T follicular helper cell (primary cell): ENCODE measurements at regions not wholly inside any gene's neighbourhood (a gene's known extent, or its start where the extent isn't known, plus 50 kb on each side); places are given as distances from the start of the nearest gene placed in this dataset.

Source experiments
- DNase-seq: peaks from one replicate; pipeline ENCODE4 v3.0.0-alpha.2; 2020; ENCODE audit warnings: low read depth

DNA sequence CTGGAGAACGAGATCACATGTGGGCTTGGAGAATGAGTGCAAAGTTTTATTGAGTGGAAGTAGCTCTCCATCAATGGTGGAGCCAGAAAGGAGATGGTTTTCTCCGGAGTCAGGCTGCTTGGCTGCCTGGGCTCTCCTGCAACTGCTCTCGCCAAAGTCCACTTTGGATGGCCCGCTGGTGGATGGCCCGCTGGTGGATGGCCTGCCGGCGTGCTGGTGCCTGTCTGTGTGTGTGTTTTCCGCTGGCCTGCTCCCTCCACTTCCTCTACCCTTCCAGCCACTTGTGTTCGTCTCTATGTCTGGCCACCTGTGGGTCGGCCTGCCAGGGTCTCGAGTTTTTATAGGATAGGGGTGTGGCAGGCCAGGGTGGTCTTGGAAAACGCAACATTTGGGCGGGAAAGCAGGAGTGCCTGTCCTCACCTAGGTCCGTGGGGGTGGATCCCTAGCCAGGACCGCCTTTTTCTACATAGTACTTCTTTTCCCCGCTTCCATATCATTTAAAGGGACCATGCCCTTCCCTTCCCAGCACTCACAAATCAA lies 1292.1 kb upstream of the PIK3C3 start:
- DNase-seq: no peak

DNA sequence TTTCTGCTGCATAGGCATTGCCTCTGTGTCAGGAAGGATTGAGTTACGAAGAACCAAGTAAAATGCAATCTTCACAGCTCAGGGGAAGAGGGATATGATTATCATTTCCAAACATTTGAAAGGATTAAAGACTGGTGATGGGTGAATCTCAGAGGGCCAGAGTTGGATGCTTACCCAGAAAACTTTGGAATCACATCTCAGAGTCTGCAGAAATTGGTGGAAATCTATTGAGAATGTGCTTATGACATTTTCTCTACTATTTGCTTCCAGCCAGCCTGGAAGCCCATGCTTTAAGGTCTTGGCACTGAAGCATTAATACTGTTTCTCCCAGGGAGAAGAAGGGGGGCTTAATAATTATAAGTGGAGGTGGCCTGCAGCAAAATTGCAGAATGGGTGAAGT lies 1301.4 kb upstream of the PIK3C3 start:
- DNase-seq: no peak

DNA sequence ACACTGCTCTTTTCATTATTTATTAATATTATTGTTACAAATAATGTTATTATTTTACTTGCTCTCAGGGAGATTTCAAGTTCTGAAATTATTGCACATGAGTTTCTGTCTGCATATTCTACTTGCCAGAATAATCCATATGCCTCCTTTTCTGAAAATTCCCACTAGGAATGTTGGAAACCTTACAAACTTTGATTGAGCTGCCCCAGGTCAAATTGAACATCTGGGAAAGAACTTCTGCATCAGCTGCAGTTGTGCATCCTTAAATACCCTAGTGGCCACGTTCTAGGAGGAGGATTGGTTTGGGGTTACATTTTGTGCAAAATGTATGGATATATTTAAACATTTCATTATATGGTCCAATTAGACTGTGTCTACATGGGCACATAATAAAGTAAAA lies 1302.7 kb upstream of the PIK3C3 start:
- DNase-seq: no peak

DNA sequence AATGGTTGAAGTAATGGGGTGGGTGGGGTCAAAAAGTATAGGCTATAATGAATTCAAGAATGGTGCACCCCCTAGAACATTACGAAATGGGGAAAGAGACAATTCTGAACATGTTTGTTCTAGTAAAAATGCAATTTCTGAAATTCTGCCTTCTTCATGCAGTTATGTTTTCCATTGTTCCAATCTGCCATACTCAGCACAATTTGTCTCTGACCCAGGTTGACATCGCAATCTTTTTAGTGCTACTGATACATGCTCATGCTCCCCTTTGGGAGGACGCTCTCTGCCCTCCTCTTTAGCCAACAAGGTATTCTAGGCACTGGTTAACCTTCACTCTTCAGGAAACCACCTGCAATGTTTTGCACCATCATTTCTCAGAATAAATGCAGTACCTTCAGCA lies 1303.9 kb upstream of the PIK3C3 start:
- no peak for DNase-seq

DNA sequence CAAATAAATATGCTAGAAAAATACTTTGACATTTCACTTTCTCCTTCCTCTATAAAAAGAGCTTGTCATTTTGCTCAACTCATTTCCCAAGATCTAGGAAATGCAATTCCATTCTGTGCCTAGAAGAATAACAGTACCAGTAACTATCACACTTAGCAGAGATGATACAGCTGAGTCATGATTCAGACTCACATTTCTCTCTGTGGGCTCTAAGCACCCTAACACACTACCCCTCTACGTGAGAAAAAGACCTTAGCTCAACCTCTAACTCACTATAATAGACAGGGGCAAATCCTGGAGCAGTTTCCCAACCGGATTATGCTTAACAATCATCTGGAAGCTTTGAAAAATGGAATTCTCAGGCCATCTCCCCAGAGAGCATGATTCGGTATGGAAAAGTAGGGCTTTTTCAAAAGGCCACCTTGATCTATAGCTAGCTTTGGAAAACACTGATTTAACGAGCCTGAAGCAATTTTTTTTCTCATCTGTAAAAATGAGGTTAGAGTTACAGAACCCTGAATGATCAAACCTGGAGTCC lies 1312.3 kb upstream of the PIK3C3 start:
- no peak for DNase-seq

DNA sequence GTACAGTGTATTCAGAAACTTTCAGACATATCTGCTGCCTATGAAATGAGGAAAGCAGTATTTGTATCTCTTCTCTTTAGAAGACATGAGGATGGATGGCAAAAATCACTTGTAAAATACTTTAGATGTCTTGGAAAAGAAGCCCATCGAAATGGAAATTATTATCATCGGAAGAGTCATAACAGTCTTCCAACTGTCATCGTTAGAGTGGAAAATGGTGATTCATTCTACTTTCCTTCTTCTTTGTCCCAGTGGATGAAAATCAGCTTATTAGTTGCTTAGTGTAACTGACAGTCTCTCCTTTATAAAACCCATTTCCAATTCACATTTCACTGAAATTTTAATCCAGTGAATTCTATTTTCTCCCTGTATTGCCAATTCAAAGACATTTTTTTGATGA lies 1323.7 kb upstream of the PIK3C3 start:
- DNase-seq: no peak

DNA sequence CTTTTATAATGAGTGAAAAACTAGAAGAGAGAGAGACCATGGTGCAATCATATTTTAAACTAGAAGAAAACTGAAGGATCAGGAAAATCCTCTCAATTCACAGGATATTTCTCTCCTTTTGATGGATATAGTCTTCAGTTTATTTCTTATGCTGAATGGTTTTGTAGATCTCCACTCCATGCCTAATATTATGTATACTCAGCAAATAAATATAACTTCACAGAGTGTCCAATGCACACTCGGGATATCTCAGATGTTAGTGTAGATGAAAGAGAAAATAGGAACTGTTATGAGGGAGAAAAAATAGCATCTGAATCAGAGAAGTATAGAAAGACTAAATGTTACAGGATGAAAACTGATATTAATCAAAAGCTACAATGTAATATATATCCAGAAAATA lies 1324.5 kb upstream of the PIK3C3 start:
- DNase-seq: no peak

DNA sequence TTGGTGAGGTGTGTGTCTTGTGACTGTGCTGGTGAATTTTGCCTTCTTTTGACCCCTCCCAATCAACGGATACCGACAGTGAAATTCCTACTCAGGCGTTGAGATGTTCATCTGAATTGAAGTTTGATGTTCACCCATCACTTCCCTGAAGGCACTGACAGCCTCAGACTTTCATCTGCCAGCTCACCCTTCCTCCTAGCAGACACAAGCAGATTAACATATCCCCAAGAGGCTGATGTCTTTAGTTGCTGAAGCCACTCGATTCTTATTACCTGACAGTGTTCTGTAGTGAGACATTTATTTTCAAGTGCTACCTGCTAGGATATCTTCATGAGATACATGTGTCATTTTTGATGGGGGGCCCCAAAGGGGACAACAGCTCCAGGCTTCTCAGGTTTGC lies 1330.1 kb upstream of the PIK3C3 start:
- no peak for DNase-seq

DNA sequence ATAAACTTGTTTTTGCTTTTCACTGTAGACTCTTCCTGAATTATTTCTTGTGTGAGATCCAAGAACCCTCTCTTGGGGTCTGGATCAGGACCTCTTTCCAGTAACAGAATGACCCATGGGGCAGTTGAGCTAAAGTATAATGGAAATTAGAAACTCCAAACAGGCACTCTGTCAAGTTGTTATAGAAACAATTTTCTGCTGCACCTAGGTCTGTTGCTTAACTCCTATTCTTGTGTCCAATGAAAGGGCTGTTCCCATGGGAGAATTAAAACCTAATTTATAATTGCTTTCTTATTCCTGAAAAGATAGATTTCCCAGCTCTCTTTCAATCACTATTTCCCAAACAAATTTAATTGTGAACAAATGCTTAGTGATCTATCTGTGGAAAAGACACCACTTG lies 1341.3 kb upstream of the PIK3C3 start:
- no peak for DNase-seq

DNA sequence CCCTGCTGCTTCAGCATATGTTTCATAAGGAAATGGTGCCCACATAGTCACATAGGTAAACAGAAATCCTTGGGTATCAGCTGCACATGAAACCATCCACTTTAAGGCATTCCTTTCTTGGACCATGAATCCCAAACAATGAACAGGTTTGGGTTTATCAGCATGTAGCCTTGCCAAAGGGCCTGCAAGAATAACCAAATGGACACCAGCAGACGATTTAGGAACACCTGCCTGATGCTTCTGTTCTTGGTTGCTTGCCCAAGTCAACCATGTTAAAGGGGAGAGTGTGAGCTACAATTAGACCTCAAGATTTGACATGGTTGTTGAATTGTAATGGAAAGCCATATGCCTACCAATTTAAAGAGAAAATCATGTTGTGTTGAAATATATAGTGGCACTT lies 1342.7 kb upstream of the PIK3C3 start:
- no peak for DNase-seq

DNA sequence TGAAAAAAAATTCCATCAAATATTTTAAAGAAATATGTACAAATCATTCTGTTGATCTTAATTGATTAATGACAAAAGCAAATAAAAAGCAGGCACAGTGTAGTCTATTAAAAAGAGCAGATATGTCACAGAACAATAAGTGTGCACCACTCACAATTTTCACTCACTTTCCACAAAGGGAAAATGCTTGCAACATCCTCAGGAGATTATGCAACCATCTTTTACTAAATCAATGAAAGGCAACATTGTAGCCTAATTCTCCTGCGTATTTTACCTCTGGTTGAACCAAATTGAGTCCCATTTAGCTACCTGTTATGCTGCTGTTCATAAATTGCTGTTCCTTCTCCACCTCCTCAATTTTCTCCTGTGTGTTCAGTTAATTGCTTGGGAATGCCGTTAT lies 1346.8 kb upstream of the PIK3C3 start:
- no peak for DNase-seq

DNA sequence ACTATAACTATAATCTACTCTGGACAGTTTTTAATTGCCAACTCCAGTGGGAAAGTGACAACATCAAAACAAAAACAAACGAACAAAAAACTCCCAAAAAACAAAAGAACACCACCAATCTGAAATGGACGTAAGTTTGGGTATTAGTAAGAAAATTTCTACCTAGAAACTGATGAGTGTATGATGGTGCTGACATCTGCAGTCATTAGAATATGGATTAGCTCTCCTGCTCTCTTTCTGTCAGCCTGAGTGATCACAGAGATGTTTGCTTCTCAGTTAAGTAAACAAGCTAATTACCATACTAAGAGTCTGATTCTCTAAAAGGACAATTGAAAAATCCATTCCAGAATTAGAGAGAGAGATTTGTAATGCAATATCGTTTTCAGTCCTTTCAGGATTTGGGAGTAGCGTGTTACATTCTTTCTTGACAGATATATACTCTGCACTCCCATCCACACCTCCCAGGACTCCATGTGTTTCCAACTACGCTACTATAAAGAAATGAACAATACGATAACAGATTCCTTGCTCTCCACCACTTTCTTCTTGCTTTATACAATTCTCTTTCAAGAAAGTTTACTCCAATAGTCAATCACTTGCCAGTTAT lies 1347.4 kb upstream of the PIK3C3 start:
- DNase-seq: no peak

DNA sequence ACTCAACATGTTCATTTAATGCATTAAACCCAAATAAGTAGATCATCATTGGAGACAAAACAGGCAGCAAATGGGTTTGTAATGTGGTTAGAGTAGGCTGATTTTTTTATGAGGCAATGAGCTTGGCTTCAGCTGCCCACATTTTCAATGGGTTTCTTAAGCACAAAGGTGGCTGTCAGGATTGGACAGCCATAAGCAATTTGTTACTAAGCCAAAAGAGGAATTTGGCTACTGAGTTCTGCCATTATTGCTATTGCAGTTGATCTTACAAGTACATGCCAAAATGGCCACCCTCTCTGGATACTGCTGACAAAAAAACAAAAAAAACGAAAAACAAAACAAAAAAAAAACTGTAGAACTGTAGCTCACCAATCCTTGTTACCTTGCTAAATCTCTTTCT lies 1348.0 kb upstream of the PIK3C3 start:
- no peak for DNase-seq

DNA sequence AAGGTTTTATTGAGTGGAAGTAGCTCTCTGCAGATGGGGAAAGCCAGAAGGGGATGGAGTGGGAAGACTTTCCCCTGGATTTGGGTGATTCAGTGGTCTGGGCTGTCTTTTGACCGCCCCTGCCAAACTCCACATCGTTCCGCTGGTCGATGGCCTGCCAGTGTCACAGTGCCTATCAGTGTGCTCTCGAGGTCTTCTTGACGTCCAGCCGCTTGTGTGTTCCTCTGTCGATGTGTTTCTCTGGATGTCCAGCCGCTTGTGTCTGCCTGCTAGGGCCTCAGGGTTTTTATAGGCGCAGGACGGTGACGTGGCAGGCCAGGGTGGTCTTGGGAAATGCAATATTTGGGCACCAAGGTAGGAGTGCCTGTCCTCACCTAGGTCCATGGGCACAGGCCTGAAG lies 1371.4 kb upstream of the PIK3C3 start:
- no peak for DNase-seq

DNA sequence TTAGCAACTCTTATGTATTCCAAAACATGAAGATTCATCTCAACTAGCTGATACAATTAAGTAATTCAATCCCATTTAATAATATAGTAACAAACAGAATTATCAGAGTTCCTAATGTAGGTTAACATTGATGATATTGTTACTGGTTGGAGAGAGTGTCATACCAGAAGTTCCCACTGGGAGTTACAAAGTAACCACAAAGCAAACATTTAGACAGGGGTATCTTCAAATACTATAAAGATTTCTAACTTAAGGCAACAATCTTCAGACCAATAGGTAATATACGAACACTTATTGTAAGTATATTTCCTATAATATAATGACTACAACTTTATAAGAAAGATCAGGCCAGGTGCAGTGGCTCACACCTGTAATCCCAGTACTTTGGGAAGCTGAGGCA lies 1372.9 kb upstream of the PIK3C3 start:
- no peak for DNase-seq

DNA sequence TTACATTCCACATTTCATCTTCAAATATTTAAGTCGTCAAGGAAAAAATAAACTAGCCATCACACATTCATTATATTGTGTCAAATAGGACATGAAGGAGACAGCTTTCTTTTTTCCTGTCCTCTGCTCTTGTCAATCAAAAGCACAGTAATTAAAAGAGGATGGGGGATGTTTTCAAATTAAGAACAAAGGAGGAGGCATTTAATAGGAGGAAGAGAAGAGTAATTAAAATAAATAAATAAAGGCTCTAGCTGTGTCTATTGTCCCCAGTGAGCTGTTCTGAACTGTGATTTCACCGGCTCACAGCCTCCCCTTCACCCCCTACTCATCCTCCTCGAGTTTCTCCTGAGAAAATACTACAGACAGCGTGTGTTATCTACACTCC lies 1377.1 kb upstream of the PIK3C3 start:
- DNase-seq: no peak

DNA sequence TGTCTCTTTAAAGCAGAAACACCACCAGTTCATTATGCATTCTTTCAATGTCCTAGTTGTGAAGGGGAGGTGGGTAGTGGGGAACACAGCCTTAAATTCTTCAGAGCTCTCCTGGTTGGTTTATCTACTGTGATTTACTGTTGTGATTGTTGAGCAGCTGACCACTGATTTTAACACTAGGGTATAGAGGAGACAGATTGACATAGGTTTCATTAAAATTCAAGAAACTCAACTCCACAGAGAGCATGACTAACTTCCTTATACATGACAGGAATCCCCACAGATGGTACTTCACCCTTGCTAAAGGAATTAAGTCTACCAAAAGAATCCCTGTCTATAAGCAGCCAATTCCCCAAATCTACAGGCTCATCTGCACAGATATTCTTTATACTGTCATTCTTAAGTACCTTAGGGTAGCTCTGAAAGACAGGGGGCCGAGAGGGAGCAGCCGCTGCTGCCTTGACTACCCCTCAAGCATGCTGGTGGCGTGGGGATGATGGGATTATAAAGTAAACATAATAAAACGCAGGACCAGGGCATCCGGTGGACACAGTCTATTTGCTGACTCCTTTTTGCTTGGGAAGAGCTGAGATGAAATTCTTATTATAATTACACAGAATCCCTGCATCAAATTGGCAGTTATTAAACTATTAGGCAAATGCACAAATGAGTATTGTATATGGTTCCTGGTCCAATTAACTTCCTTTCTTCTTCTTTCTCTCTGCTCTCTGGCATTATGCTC lies 1377.6 kb upstream of the PIK3C3 start:
- no peak for DNase-seq

DNA sequence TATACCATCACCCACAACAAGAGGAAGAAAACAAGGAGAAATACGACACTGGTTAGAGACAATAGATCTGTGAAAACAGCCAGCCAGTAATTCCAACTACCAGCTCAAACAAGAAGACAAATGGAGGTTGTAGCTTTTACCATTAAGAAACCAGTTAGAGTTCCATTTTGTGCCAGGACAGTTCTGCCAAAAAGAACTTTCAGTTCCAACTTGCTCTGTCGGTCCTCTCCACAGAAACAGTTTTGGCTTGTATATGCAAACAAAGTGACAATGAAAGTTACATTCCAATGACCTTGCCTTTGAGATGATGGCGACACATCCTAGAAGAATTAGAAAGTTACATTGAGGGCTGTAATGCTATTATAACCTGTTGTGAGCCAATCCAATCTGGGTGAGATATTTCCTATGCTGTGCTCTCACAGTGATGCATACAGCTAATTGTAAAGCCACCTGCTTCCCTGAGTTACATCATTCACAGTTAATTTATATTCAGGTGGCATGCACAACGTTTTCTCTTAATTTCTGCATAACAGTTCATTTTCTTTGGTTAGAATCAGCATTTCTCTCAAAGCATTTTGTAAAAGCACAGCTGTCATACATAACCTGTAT lies 1378.4 kb upstream of the PIK3C3 start:
- DNase-seq: no peak

DNA sequence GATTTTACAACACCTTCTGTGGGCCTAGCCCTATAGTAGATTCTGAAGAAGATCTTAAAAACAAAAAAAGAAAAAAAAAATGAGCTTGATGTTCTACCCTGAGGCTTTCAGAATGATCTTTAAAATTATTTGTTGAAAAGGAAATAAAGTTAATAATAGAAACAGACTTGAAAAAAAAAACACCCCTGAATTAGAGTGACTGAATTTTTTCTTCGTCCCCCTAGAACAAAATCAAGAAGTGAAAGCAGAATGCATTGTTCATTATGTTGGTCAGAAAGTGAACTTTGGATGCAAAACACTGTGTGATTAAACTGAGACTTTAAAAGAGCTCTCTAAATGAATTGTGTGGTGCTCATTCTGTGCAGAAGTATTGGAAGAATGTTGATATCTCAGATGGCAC lies 1384.4 kb upstream of the PIK3C3 start:
- DNase-seq: no peak

DNA sequence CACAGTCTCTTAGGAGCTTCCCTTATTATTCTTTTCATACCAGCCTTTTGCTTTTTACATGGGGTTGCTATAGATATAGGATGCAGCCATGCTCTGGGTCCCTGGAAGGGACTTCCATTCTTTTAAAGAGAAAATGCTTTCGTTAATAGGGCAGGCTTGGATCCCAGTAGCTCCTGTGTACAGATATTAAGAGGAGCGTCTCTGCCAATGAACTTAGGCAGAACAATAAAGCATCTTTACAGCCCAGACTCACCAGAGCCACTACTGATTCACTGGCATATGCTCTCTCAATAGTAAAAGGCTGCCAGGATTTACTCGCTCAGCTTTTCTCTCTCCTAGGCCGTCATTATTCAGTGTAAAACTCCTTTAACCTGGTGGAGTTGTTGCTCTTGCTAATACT lies 1385.4 kb upstream of the PIK3C3 start:
- no peak for DNase-seq

DNA sequence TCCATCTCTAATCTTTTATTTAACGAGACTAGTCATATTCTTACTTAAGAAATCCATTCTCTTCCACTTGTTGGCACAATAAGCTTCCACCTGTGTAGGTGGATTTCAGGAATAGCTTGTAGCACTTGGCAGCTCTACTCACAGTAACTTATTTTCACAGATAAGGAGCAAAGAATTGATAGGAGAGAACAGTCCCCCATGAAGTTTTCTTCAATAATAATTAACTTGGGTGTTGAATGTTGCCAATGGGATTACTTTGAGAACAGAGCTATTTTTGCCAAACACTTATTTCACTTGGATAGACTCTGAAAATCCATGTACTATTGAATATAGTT lies 1388.6 kb upstream of the PIK3C3 start:
- no peak for DNase-seq

DNA sequence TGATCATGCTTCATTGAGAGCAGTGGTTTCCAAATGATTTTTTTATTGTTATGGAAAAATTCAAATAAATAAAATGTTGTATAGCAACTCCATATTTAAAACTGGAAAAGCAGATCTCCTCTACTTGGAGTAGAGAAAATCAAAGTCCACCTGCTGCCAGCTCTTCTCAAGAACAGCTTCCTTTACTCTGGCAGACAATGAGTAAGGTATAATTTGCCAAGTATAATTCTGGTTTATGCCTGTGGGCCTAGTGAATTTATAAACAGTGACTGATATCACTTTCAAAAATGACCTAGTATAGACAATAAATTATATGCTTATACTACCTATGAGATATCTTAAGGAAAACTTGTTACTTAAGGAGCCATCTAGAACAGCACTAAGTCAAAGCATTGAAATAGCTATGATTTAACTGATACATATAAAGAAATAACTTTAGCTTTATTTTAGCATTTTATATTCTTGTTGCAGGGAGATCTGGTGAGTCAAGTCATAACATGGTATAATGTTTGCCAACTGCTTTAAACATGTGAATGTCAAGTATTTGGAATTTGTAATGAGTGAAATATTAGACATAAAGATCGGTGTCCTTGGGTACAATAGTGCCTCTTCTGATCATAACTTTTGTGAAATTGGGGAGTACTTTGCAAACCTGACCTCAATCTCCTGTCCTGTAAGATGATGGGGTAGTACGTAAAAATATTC lies 1389.1 kb upstream of the PIK3C3 start:
- no peak for DNase-seq

DNA sequence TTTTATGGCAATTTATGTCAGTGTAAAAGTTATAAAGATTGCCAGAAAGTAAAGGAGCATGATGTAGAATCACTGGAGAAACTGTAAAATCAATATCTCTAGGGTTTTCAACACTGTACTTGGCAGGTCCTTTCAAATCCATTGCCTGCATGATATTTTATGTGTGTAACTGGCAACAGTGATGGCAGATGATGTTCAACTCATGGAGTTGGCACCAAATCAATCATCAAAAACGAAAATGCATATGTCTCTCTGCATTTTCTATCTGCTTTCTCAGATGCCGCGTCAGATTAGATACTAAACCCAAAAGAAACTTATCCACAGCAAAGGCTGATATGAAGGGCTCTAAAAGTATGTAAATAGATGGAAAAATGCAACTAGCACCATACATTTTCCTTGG lies 1395.5 kb upstream of the PIK3C3 start:
- no peak for DNase-seq
